NCI-H1436 treated with DMSO at 0.1 percent for 48 hours (cell line): ENCODE measurements at regions not wholly inside any gene's neighbourhood (a gene's known extent, or its start where the extent isn't known, plus 50 kb on each side); places are given as distances from the start of the nearest gene placed in this dataset.
"Not testable (repeated sequence)": the region's sequence is repeated elsewhere in the genome, so short reads cannot be mapped to it uniquely, and the experiment has no call there.

ENCODE experiments used
- DNase-seq: peaks from one replicate; lab custom pipeline; 2025; lab: John Stamatoyannopoulos, UW

DNA sequence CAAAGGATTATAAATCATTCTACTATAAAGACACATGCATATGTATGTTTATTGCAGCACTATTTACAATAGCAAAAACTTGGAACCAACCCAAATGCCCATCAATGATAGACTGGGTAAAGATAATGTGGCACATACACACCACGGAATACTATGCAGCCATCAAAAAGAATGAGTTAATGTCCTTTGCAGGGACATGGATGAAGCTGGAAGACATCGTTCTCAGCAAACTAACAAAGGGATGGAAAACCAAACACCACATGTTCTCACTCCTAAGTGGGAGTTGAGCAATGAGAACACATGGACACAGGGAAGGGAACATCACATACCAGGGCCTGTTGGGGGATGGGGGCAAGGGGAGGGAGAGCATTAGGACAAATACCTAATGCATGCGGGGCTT, 133.2 kb downstream of the ATXN3L start:
- not testable (repeated sequence) for DNase-seq

DNA sequence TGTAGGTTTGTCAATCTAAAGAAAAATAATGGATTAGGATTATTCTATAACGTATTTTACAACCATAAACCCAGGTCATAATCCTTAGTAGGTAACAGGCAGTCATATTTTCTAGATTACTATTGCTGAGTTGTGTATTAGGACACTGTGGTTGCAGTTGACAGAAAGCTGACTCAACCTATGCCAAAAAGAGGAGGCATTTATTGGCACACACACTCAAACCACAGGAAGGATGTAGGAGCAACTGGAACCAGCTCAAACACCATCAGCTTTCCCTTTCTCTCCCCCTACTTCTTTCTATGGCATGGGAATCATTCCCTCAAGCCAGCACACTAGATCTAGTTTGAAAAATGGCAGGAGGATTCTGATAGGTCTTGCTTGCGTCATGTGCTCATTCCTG, 136.4 kb upstream of the FAM9C start:
- DNase-seq = no peak

DNA sequence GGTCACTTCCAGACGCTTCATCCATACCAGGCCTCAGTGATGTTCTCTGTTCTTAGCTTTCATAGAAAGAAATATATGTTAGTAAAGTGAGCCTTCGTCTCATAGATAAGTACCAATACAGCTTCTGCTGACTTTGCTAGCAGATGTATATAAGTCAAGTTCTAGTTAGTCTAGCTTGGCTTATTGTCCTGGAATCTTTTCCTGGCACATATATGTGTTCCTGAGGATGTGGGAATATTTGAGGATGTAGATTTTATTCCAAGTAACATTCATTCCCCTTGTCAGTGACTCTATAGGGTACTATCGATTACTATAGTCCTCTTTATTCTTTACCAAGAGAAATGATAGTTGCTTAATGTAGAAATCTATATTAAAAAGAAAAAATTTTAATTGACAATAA, 135.2 kb upstream of the FAM9C start:
- DNase-seq = no peak

DNA sequence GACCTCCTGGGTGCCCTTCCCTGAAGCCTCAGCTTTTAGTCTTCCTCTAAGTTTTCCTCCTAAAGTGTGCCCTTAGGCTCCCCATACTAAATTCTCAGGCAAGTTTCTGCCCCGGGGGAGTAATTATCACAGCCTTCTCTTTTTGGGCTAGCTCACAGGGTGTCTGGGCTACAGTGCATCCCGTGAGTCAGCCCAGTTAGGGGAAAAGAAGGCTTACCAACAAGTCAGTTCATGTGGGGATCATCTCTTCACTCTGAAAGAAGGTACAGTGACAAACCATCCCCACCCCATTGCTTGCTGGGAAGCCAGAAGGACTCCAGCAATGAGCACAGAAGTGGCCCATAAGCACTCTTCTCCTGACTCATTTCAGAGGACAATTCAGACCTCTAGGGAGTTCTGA, 134.7 kb upstream of the FAM9C start:
- DNase-seq = no peak

DNA sequence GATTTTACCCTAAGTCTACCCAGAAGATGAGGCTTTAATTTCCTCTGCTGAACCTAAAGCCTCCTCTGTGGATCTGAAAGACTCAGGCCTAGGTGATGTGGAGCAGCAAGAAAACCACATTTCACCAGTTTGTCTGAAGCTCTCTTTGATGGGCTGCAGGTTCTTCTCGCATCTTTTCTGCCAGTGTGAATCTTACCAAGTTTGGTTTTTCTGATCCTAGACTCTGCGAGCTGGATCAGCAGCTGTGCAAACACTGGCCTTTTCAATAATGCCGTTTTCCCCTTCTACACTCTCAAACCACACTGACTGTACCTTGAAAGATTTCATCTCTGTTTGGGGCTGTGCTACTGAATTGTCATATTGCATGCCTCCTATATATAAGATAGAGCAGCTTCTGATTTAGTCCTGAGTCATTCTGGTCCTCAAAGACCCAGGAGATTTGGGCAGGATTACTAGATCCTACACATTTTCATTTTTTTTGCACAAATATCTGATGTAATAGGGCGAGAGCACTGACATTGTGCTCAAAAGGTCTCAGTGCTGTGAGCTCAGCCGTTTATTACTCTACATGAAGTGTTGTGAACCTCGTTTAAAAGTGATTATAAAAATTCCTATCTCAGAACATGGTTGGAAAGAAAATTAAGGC, 133.6 kb upstream of the FAM9C start:
- DNase-seq = no peak

DNA sequence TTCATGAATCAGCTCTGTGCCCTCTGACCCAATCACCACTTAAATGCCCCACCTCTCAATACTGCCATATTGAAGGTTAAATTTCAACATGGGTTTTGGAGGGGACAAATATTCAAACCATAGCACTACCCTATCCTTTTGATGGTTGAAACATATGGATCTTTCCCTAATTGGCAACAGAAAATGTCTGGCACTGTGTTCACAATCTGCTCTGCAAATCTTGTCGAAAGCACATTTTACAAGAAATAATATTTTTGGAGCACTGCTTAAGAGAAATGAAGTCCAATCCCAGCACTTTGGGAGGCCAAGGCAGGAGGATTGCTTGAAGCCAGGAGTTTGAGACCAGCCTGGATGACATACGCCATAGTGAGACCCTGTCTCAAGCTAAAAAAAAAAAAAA, 130.6 kb upstream of the FAM9C start:
- DNase-seq = no peak

DNA sequence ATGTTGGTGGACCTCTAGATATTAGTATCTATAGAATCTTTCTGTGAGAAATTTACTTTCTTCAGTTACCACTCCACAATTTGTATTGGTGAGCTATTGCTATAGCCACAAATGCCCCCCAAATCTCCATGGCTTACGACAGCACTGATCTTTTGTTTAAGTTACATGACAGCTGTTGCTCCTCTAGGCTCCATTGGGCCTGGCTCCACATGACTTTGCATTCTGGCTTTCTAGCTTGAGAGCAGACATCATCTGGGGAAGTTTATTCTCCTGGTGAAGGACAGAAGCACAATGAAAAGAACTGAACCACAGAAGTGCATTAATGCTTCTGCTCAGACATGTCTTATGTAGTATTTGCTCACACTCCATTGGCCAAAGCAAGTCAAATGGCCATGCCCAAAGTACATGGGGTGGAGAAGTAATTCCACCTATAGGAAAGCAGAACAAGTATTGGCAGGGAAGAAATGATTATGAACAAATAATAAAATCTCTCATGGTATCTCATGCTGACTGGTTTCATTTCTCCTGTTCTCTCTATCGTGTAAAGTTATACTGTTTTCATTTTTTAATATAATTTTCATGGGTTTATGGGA, 126.6 kb upstream of the FAM9C start:
- DNase-seq = no peak

DNA sequence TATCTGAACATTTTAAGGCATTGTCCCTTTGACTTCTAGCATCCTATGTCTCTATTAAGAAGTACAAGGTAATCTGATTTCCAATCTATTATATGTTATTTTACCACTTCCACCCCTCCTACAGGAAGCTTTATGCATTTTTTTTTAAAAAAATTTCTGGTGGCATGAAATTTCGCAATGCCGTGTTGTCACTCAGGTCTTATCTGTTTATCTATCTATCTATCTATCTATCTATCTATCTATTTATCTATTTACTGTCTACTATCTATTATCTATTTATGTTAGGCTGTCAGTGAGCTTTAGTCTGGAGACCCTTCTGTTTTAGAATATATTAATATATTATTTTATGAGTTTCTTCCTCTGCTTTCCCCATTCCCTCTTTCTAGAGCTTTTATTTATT, 125.3 kb upstream of the FAM9C start:
- no peak for DNase-seq

DNA sequence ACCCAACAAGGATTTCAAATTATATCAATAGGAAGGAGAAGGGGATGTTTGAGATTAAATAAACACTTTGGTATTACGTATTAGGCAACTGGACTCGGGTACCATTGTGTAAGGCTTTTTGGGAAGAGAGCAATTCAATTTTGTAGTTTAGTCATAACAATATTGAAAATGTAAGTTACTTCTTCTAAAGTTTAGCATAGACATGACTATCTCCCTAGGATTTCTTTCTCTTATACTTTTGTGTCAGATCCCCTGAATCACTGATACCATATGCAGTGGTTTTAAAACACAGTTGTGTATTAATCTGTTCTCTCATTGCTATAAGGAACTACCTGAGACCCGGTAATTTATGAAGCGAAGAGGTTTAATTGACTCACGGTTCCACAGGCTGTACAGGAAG, 123.8 kb upstream of the FAM9C start:
- DNase-seq = no peak

DNA sequence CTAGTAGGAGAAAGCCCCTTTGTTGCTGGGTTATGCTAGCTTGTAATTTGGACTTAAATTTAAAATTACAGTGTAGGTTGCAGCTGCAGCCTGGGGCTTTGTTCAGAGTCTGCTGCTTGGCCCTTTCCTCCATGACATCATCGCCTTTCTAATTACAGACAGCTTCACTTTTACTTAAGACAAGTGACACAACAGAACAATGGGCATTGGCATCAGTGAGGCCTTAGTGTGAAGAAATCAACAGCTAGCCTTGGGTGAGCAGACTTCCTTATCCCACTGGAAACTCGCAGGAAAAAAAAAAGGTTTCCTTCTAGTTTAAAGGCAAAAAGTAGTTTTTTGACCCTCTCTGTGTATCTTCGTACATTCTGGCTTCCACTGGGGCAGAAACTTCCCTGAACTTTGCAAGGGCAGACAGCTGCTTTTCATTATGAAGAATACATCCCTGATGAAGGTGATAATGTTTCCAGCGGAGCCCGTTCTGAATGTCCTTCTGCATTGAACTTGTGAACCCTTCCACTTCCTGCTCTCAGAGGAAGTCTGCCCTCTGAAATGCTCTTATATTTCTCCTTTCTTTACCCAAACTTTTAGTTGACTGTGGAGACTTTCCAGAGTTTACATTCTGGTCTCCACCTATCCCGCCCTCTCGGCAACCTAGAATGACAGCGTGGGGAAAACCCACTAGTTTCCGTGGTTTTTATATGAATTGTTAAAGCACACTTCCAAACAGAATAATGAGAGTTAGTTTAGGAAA, 123.2 kb upstream of the FAM9C start:
- no peak for DNase-seq

DNA sequence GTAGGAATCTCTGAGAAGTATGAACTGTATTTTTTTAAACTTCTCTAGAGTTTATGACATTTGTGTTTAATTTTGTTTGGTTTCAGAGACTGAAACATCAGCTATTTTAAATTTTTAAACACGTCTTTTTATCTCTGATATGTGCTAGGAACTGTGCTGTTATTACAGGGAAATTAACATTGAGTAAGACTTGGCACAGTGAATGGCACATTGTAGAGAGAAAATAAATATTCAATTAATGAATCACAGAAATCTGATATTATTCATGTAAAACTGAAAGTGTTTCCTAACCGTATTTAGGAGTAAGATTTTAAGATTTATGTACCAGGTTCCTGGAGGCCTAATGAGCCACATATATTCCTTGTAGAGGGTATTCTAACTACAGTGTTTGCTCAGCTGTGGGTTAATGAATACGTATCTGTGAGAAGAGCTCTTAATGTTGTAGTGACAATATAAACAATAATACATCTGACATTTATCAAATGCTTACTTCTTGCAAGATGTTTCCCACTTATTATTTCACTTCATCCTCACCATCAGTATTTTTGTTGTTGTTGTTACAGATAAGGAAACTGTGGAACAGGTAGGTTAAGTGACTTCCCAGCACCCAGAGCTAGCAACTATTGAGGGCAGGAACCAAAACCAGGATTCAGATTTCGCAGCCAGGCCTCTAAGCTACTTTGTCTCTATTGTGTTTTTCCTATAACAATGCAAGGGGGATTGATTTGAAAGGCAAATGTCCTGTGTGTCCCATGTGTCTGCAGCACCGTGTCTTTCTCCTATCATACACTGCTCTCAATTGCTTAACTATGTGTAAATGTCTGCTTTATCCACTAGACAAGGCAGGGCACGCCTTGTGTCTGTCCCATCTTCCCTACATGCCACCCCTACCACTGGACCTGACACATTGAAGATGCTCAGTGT, 121.1 kb upstream of the FAM9C start:
- peak; percentile 41 for DNase-seq

DNA sequence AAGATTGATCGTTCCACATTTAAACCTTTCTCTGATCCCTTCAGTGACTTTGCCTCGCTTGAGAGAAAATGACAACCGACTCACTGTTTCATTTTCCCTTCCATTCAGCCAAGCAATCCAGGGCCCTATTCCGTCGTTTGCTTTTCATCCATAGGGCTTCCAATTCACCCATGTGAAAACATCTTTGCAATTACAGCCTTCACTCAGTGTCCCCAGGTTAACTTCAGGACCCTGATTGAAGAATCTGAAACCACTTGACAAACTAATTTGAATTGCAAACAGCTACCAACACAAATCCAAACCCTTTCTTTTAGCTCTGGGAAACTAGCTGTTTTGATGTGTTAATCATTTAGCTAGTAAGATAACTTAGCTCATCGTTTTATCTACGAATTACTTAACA, 120.2 kb upstream of the FAM9C start:
- no peak for DNase-seq

DNA sequence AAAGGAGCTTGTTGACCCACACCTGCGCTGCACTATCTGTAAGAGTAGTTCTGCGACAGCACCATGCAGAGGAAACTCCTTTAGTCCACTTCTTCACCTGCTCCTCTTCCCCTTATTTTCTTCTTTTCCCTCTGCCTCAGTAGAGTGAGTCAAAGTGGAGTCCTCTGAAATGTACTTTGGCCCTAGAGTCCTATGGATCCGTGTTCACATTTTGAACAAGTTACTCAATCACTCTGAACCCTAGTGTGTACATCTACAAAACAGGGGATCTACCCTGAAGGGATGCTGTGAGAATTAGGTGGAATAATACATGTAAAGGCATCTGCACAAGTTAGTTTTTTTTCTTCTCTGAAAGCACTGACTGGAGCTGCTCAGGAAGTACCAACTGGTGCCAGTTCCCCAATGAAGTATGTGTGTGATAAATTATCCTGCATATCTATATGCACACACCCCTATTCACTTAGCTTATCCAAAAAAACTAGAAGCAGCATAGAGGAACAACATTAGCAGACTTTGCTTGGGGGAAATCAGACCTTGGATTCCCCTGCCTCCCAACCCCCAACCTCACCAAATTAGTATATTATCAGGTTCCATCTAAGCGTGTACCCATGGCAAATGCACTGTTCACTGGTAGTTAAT, 118.5 kb upstream of the FAM9C start:
- DNase-seq = no peak

DNA sequence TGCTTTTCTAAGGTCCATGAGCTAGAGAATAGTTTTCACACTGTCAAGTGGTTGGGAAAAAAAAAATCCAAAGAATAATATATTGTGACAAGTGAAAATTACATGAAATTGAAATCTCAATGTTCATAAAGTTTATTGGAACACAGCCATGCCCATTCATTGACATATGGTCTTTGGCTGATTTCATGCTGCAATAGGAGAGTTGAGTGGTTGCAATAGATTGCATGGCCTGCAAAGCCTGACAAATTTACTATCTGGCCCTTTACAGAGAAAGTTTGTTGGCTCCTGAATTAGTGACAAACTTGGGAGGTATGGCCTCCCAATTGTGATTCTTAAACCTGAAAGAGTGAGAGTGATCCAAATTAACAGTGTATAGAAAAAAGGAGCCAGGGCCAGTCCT, 115.5 kb upstream of the FAM9C start:
- DNase-seq = no peak

DNA sequence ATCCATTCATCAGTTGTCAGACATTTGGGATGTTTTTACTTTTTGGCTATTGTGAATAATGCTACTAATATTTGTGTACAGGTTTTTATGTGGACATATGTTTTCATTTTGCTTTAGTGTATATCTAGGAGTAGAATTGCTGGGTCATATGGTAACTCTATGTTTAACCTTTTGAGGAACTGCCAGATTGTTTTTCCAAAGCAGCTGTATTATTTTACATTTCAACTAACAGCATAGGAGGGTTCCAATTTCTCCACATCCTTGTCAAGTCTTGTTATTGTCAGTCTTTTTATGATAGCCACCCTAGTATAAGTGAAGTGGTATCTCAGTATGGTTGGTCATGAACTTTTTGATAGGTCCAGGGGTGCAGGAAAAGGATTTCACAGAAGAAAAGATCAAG, 114.5 kb upstream of the FAM9C start:
- DNase-seq = no peak

DNA sequence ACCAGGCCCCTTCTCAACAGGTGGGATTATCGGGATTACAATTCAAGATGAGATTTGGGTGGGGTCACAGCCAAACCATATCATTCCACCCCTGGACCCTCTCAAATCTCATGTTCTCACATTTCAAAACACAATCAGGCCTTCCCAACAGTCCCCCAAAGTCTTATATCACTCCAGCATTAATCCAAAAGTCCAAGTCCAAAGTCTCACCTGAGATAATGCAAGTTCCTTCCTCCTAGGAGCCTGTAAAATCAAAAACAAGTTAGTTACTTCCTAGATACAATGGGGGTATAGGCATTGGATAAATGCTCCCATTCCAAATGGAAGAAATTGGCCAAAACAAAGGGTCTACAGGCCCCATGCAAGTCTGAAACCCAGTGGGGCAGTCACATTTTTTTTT, 111.1 kb upstream of the FAM9C start:
- DNase-seq = not testable (repeated sequence)

DNA sequence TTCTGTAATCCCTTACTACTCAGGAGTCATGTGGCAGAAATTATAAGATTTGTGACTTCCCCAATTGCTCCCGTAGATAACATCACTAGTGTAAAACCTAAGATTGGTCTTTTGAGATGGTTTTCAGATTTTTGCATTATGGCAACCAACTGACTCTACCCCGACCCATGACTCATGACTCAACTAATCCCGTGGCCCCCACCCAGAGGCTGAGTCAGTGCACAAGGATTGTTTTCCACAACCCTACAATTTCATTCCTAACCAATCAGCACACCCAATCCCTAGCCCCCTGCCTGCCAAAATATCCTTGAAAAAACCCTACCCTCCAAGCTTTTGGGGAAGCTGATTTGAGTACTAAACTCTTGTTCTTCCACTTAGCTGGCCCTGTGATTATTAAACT, 109.4 kb upstream of the FAM9C start:
- DNase-seq = no peak

DNA sequence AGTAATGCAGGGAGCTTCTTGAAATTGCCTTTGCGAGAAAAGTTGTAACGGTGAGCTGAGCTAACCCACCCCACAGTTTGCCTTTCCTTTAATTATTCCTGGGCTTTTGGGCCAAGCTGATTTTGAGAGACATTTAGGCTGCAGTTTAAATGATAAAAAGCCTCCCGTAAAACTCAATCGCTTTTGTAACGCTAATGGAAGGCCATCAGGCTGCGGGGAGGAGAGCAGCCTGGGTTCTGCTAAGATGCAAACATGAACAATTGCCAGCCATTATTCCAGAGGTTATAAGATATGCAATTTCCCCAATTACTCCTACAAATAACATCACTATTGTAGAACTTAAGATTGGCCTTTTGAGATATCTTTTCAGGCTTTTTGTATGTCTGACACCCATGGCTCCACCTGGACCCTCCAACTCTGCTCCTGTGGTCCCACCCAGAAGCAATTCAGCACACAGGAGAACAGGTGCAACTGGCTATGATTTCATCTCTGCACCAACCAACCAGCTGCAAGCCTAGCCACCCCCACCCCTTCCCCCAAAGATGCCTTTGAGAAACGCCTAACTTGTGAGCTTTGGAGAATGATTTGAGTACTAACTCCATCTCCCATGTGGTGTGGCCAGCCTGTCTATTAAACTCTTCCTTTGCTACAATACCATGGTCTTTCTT, 108.2 kb upstream of the FAM9C start:
- DNase-seq = no peak

DNA sequence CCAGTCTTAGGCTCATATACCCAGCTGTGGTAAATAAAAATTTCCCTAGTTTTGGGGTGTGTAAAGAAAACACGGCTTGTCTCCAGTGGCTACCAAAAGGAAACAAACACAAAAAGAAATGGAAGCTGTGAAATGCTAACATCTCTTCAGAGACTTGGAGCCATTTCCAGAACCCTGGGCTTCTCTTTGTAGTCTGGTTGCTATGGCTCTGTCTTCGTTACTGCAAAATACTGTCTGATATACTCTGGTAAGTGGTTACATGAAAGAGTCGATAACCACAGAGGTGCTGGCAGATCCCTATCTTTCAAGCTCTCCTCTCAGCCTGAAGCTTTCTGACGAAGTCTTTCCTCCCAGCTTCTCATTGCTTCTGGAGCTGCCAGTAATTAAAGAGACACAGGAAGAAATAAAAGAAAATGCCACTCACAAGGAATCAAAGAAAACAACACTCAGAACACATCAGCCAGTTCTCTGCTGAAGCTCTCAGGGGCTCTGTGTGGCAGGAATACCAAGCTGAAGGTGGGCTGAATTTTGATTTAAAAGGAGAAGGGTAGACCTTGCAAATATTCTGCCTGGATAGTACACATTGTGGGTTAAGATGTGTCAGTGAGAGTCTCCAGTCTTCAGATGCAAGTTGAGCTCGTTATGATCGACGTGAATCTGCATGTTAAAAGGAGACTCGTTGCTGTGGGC, 107.6 kb upstream of the FAM9C start:
- no peak for DNase-seq

DNA sequence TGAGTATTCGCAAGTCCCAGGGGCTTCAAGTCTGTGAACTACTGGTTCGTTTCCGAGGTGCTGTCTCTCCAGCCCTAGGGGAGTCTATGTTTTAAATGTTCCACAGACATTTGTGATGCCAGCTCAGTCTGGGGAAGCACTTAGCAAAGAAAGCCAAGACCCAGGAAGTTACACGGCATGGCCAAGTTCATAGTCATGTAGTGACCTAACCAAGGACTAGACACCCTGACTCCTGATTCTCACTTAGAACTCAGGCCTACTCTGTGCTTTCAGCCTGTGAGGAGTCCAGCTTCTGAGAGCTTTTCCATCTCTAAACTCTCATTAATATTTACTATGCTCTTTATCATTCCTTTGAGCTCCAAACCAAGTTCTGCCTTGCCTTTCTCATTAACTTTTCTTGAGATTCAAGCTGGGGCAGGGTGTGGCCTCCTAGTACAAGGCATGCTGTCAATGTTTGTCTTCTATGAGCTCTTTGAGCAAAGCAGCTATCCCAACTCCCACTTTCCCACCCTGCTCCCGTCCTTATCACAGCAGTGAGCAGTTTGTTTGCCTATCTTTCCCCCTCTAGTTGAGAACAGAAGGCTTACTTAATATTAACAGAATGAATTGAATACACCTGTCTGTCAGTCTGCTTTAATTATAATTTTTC, 105.4 kb upstream of the FAM9C start:
- DNase-seq = no peak
